ENCODE measurements at regions not wholly inside any gene's neighbourhood (a gene's known extent, or its start where the extent isn't known, plus 50 kb on each side); places are given as distances from the start of the nearest gene placed in this dataset.
"Not testable (repeated sequence)": the region's sequence is repeated elsewhere in the genome, so short reads cannot be mapped to it uniquely, and the experiment has no call there.

DNA sequence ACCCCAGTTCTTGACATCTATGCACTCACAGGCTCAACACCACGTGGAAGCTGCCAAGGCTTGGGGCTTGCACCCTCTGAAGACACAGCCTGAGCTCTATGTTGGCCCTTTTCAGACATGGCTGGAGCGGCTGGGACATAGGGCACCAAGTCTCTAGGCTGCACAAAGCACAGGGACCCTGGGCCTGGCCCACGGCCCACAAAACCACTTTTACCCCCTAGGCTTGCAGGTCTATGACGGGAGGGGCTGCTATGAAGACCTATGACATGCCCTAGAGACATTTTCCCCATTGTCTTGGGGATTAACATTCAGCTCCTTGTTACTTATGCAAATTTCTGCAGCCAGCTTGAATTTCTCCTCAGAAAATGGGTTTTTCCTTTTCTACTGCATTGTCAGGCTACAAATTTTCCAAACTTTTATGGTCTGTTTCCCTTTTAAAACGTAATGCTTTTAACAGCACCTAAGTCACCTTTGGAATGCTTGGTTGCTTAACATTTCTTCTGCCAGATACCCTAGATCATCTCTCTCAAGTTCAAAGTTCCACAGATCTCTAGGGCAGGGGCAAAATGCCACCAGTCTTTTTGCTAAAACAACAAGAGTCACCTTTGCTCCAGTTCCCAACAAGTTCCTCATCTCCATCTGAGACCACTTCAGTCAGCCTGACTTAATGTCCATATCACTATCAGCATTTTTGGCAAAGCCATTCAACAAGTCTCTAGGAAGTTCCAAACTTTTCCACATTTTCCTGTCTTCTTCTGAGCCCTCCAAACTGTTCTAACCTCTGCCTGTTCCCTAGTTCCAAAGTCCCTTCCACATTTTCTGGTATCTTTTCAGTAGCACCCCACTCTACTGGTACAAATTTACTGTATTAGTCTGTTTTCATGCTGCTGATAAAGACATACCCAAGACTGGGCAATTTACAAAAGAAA is 232.1 kb upstream of the IL12A start:
- DNase-seq (ENCODE audit: low read depth in 2 of 2): not testable (repeated sequence)

GRCh38 chr3:159757341-159758060 is 231.1 kb upstream of the IL12A start:
- DNase-seq (ENCODE audit: low read depth in 2 of 2): no peak

- DNase-seq (ENCODE audit: low read depth in 2 of 2): no peak
Observed at GRCh38 chr3:159760046-159760445, 228.6 kb upstream of the IL12A start.

DNA sequence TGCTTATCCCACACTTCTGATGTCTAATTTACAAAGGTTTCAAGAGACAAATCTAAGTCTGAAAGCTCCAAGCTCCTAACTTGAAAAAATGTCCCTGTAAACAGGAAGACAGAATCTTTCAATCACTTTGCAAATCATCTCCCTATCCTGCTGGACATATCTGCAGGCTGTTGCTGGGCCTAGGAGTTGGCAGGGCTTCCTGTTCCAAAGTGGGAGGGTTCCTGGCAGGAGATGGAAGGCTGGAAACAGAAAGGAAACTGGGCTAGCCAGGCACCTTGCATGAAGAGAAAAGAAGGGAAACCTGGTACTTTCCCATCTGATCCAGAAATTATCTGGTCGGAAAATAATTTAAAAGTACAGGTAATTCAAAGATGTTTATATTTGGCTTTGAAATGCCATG is 227.3 kb upstream of the IL12A start:
- peak; percentile 45 to 56 for DNase-seq (ENCODE audit: low read depth in 2 of 2)

- no peak for DNase-seq (ENCODE audit: low read depth in 2 of 2)
Observed at GRCh38 chr3:159761848-159762635, 226.6 kb upstream of the IL12A start.

GRCh38 chr3:159763011-159763601 is 225.5 kb upstream of the IL12A start:
- DNase-seq (ENCODE audit: low read depth in 2 of 2): peak; percentile 93 to 96

GRCh38 chr3:159763602-159764489 is 224.8 kb upstream of the IL12A start:
- peak; percentile 50 to 84 for DNase-seq (ENCODE audit: low read depth in 2 of 2)

DNA sequence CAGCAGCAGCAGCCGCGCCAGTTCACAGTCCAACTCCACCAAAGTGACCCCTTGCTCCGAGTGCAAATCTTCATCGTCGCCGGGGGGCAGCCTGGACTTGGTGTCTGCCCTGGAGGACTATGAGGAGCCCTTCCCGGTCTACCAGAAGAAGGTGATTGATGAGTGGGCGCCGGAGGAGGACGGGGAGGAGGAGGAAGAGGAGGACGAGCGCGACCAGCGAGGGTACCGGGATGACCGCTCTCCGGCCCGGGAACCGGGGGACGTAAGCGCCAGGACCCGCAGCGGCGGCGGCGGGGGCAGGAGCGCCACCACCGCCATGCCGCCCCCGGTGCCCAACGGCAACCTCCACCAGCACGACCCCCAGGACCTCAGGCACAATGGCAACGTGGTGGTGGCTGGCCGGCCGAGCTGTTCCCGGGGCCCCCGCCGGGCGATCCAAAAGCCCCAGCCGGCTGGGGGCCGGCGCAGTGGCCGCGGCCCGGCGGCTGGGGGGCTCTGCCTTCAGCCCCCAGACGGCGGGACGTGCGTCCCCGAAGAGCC is 224.1 kb upstream of the IL12A start:
- DNase-seq (ENCODE audit: low read depth in 2 of 2): no peak

DNA sequence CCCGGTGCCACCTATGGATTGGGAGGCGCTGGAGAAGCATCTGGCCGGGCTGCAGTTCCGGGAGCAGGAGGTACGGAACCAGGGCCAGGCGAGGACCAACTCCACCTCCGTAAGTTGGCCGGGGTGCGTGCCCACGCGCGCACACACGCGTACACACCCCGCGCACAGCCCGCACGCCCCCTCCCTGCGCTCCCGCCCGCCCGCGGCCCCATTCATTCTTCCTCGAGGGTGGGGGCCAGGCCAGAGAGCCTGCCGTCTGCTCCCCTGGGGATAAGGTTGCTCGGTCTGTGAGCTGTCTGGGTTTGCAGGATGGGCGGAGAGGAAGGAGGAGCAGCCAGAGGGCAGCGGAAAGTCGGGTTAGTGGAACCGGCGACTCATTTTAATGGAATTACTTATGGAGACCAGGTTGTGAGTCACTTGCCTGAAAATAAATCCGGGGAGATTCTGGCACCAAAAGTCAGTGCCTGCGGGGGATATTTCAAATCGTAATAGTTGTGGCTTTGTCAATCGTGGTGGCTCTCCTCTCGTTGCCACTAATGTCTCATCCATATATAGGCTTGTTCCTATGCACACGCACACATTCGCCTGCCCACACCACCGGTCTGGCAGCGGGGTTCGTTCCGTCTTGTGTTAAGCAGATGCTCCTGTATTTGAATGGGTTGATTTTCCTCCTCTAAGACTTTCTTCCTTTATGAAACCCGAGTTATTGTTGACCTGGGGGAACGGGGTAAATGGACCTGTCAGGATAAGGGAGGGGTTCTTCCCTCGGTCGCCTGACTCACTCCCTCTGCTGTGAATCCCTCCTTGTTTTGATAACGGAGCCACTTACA is 223.4 kb upstream of the IL12A start:
- DNase-seq (ENCODE audit: low read depth in 2 of 2): peak; percentile 55 to 89

GRCh38 chr3:159765860-159766294 is 222.8 kb upstream of the IL12A start:
- no peak for DNase-seq (ENCODE audit: low read depth in 2 of 2)

DNA sequence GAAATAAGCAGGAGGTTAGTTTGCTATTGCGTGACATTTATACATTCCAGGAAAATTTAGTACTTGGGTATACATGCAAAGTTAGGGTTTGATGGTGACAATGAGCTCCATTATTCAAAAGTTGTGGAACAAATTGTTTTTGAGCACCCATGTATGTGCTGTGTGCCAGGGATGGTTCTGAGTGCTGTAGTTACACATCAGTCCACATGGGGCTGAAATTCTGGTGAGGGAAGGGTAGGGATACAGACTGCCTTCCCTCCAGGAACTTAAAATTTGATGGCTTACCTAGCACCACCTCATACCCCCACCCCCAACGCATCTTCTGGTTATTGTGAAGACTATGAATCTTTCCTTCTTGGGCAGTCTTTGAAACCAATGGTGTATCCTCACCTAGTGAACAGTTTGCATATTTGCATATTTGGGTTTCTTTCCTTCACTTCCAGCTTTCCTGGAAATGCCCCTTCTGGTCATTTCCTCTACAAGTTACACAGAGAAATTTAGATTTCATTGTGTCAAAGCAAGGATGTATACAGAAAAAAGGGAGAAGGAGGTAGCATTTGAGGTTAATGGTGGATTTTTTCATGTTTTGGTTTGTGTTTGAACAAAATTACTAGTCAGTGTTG is 222.0 kb upstream of the IL12A start:
- DNase-seq (ENCODE audit: low read depth in 2 of 2): peak in 1 of 2 donors; percentile 53

DNA sequence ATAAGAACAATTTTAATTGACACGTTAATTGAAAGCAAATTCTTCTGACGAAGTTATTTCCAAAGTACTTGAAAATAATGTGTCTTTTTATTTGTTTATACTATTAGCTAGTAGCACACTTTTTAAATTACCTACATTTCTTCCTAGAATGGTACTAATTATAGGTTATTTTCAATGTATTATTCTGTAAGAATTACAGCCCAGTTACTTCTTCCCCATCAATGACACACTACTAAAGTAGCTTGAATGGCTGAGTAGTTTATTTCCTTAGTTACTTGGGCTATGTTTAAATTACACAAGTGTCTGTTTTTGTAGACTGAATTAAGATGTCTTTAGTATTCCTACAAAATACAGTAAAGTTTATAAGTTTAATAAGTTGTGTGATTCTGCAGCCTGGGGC is 217.6 kb upstream of the IL12A start:
- DNase-seq (ENCODE audit: low read depth in 2 of 2): no peak

DNA sequence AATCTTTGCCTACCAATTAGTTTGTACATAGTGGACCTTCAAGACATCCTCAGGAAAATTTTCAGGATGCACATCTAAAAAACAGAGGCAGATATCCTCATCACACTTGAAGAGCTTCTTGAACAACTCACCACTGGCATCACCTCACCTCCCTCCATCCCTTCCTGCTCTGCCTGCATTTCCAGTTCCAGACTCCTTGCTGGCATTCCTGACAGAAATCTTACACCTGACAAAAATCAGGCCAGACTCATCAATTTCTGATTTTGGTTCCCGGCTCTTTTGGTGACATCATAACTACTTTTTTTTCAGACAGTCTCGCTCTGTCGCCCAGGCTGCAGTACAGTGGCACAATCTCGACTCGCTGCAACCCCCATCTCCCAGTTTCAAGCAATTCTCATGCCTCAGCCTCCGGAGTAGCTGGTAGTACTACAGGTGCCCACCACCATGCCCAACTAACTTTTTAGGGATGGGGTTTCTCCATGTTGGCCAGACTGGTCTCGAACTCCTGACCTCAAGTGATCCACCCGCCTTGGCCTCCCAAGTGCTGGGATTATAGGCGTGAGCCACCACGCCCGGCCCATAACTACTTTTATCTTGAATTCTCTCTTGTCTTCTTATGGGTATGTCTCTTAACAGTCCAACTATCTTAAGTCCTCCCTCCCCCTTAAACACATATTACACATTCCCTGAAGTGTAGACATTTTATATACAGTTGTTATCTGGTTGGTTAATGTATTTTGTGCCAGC is 216.6 kb upstream of the IL12A start:
- no peak for DNase-seq (ENCODE audit: low read depth in 2 of 2)

DNA sequence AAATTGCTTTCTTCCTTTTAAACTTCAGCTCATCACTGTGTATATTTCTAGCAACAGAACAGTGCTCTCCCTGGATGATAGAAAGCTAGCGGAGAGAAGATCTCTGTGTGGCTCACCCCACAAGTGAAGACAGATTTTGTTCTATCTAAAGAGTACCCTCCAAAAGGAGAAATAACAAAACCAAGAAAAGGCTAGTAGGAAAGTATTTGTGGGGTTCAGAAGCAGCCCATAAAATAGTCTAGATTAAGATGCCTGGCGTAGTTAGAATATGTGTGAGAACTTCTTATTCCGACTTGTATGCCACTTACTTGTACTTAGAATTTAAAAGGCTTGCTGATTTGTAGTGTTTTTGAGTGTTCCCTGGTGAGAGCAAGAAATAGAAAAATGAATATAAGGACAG is 214.9 kb upstream of the IL12A start:
- DNase-seq (ENCODE audit: low read depth in 2 of 2): no peak

DNA sequence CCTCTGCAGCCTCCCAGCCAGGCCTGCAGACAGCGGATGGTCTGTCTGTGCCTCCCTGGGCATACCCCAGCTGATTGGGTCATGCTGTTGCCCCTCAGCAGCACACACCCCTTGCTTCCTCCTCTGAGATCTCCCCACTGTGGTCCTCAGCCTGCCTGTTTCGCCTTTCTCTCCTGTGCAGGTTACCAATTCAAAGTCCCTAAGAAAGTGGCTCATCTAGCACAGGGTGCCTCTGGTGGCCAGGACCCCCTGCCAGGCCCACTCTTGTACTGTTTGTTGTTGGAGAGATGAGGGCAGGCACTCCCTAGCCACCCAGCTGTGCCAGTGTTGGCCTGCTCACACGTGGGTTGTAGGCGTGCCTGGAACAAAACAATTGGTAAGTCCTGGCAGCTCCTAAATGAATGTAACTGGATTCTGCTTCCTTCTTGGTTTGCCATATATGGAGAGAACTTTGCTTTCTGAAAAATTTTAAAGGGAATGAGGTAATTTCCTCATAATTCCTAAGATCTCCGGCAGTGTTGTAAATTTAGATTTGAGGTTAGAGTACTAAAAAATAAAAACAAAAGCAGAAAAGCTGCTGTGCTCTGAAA is 213.2 kb upstream of the IL12A start:
- DNase-seq (ENCODE audit: low read depth in 2 of 2): peak in 1 of 2 donors; percentile 84

DNA sequence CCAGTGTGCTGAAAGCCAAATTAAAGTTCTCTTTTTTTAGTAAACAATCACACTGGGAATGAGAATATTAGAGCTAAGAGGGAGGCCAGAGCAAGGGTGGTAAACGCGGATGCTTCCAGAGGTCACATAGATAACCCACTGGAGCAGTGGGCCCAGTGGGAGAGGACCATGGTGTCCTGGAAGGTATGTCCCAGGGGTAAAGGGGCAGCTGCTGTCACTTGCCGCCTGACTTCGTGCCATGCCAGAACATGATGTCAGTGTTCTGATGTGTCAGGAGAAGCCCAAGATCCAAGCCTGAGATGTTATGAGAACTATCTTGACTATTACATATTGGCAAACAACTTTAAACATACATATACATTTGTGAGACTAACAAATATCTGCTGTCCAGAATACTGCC is 211.9 kb upstream of the IL12A start:
- no peak for DNase-seq (ENCODE audit: low read depth in 2 of 2)

GRCh38 chr3:159779883-159780282 is 208.8 kb upstream of the IL12A start:
- DNase-seq (ENCODE audit: low read depth in 2 of 2): no peak

DNA sequence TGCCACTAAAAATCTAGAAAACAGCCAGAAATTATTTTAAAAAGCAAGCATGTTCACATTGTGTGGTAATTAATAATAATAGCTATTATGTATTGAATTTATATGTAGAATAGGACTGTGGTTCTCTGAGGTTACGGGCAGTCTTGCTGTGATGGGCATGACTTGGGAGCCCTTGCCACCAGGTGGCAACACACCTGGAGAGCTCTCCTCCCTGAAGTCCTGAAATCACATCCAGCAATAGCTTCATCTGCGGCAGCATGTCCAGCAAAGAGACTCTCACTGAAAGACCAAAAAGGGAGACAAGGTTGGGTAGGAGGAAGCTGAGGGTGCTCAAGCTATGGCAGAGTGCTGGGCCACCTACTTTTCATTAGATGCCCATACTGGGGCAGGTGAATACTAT is 206.8 kb upstream of the IL12A start:
- DNase-seq (ENCODE audit: low read depth in 2 of 2): no peak
